SK-N-SH (cell line): ENCODE measurements at regions not wholly inside any gene's neighbourhood (a gene's known extent, or its start where the extent isn't known, plus 50 kb on each side); places are given as distances from the start of the nearest gene placed in this dataset.
A peak's percentile ranks its signal among the peaks of the same experiment; 100 is the strongest.
"Not testable (repeated sequence)": the region's sequence is repeated elsewhere in the genome, so short reads cannot be mapped to it uniquely, and the experiment has no call there.

Source experiments
- CTCF ChIA-PET: fragments of 300-600, 350-600 bp; formaldehyde crosslinking; extraction: SDS; loops from one replicate; lab custom pipeline; 2021; lab: Yijun Ruan, JAX
- POLR2A ChIA-PET: fragments of 350-600 bp; sonication (Branson Sonifier 250); formaldehyde crosslinking; extraction: SDS; loops from one replicate; lab custom pipeline; 2020; ENCODE audit warnings: antibody characterized with exemption, inconsistent platforms; lab: Yijun Ruan, JAX
- DNase-seq: peaks from one replicate; pipeline ENCODE4 v3.0.0; 2012
- H2AFZ ChIP-seq: fragments of 200-600 bp; sonication (generic); 2 replicates; pipeline ENCODE4 v1.8.1; 2016; ENCODE audit warnings: antibody characterized with exemption, mild to moderate bottlenecking, low read depth
- H3F3A ChIP-seq: fragments of 200-600 bp; sonication (generic); replicated peaks from 2 replicates; pipeline ENCODE3; 2016; ENCODE audit warnings: antibody characterized with exemption, mild to moderate bottlenecking; ENCODE audit not compliant: insufficient read depth
- H3K27ac ChIP-seq, 2 experiments: fragments of 200-500 bp in 1 of 2; fragments of 200-600 bp in 1 of 2; sonication (Bioruptor generic) in 1 of 2; sonication (generic), shearing (Covaris generic) in 1 of 2; 2 replicates each; pipeline versions ENCODE4 v1.5.1 to v1.6.1; 2014 to 2016; ENCODE audit warnings: low read depth in 2 of 2, inconsistent platforms in 1 of 2, low read length in 1 of 2, mild to moderate bottlenecking in 1 of 2, mixed read lengths in 1 of 2
- H3K27me3 ChIP-seq: fragments of 200-600 bp; sonication (generic), shearing (Covaris generic); 2 replicates; pipeline ENCODE4 v1.6.1; 2016; ENCODE audit warnings: mixed run types; ENCODE audit not compliant: insufficient read depth
- H3K36me3 ChIP-seq, 2 experiments: fragments of 200-500 bp in 1 of 2; fragments of 200-600 bp in 1 of 2; sonication (Bioruptor generic) in 1 of 2; sonication (generic) in 1 of 2; replicated peaks in 1 of 2; 2 replicates each; pipeline versions ENCODE3 to v1.5.1; 2014 to 2016; ENCODE audit warnings: low read length in 1 of 2, mild to moderate bottlenecking in 1 of 2; ENCODE audit not compliant: insufficient read depth in 2 of 2, control insufficient read depth in 1 of 2
- H3K4me1 ChIP-seq, 2 experiments: fragments of 200-500 bp in 1 of 2; fragments of 200-600 bp in 1 of 2; sonication (Bioruptor generic) in 1 of 2; sonication (generic), shearing (Covaris generic) in 1 of 2; 2 replicates each; pipeline versions ENCODE4 v1.5.1 to v1.6.1; 2014 to 2016; ENCODE audit warnings: low read depth in 1 of 2, low read length in 1 of 2, mixed run types in 1 of 2; ENCODE audit not compliant: insufficient read depth in 2 of 2, control insufficient read depth in 1 of 2
- H3K4me2 ChIP-seq: fragments of 200-600 bp; sonication (generic), shearing (Covaris generic); 2 replicates; pipeline ENCODE4 v1.6.1; 2017; ENCODE audit warnings: mixed run types
- H3K4me3 ChIP-seq, 2 experiments: fragments of 200-500 bp in 1 of 2; fragments of 200-600 bp in 1 of 2; sonication (Bioruptor generic) in 1 of 2; sonication (generic), shearing (Covaris generic) in 1 of 2; 2 replicates each; pipeline versions ENCODE4 v1.5.1 to v1.8.1; 2014 to 2016; ENCODE audit warnings: low read depth in 2 of 2, inconsistent platforms in 1 of 2, low read length in 1 of 2, mild to moderate bottlenecking in 1 of 2, mixed read lengths in 1 of 2, moderate library complexity in 1 of 2
- H3K79me2 ChIP-seq: fragments of 200-600 bp; sonication (generic); 2 replicates; pipeline ENCODE4 v1.8.1; 2017; ENCODE audit warnings: mild to moderate bottlenecking; ENCODE audit not compliant: insufficient read depth
- H3K9ac ChIP-seq: fragments of 200-600 bp; sonication (generic); 2 replicates; pipeline ENCODE4 v1.6.1; 2017; ENCODE audit warnings: mixed run types
- H3K9me2 ChIP-seq: fragments of 200-600 bp; sonication (generic); 2 replicates; pipeline ENCODE4 v1.6.1; 2017; ENCODE audit warnings: mixed run types
- H3K9me3 ChIP-seq: fragments of 200-600 bp; sonication (generic); 2 replicates; pipeline ENCODE4 v1.6.1; 2017; ENCODE audit warnings: mixed run types, mild to moderate bottlenecking, moderate library complexity
- H4K20me1 ChIP-seq: fragments of 200-600 bp; sonication (generic); 2 replicates; pipeline ENCODE4 v1.6.1; 2017; ENCODE audit warnings: mild to moderate bottlenecking, mixed run types; ENCODE audit not compliant: insufficient read depth
- EZH2phosphoT487 ChIP-seq: fragments of 200-600 bp; sonication (generic); IDR thresholded peaks from 2 replicates; pipeline ENCODE4 v1.6.1; 2017; ENCODE audit warnings: low read depth, mixed run types, mild to moderate bottlenecking, antibody characterized with exemption, moderate library complexity, borderline replicate concordance
- GABPA ChIP-seq: IDR thresholded peaks from 2 replicates; pipeline ENCODE4 v1.4.0; 2012; ENCODE audit warnings: low read depth, mild to moderate bottlenecking
- GATA2 ChIP-seq: sonication (generic); formaldehyde crosslinking; IDR thresholded peaks from 2 replicates; pipeline ENCODE4 v1.5.0; 2020; ENCODE audit warnings: mild to moderate bottlenecking, missing genetic modification reagents
- MEF2A ChIP-seq: IDR thresholded peaks from 2 replicates; pipeline ENCODE4 v1.4.0; 2012; ENCODE audit warnings: low read depth, borderline replicate concordance
- NRF1 ChIP-seq: IDR thresholded peaks from 2 replicates; pipeline ENCODE4 v1.6.1; 2012; ENCODE audit warnings: low read depth, mild to moderate bottlenecking, low read length
- POLR2AphosphoS5 ChIP-seq: IDR thresholded peaks from 2 replicates; pipeline ENCODE4 v1.6.1; 2012; ENCODE audit warnings: low read depth, low read length
- RCOR1 ChIP-seq: fragments of 150-350 bp; IDR thresholded peaks from 2 replicates; pipeline ENCODE4 v1.6.1; 2017; ENCODE audit warnings: antibody characterized with exemption, low read length
- SIN3A ChIP-seq: IDR thresholded peaks from 2 replicates; pipeline ENCODE4 v1.6.1; 2012; ENCODE audit warnings: low read depth, mild to moderate bottlenecking, low read length, moderate library complexity, borderline replicate concordance
- SMC3 ChIP-seq: IDR thresholded peaks from 2 replicates; pipeline ENCODE4 v1.6.1; 2012; ENCODE audit warnings: low read depth, low read length, improper control_type of control experiment
- TAF1 ChIP-seq: IDR thresholded peaks from 2 replicates; pipeline ENCODE4 v1.6.1; 2012; ENCODE audit warnings: low read depth, mild to moderate bottlenecking, low read length, moderate library complexity, borderline replicate concordance
- TCF12 ChIP-seq: IDR thresholded peaks from 2 replicates; pipeline ENCODE4 v1.4.0; 2012
- TEAD4 ChIP-seq: IDR thresholded peaks from 2 replicates; pipeline ENCODE4 v1.4.0; 2012; ENCODE audit warnings: mild to moderate bottlenecking, borderline replicate concordance; ENCODE audit not compliant: insufficient read depth
- USF2 ChIP-seq: fragments of 150-350 bp; IDR thresholded peaks from 2 replicates; pipeline ENCODE4 v1.6.1; 2017; ENCODE audit warnings: antibody characterized with exemption, low read length, low read depth, borderline replicate concordance
- WGBS: methylation state at CpG from one replicate; pipeline ENCODE4 v1.1.6; 2017; ENCODE audit warnings: low lambda C conversion rate; 5-methylcytosine and 5-hydroxymethylcytosine counted together
- TF ChIP-seq, protein P1 (sequence below): IDR thresholded peaks from 2 replicates; pipeline ENCODE4; 2012
- TF ChIP-seq, protein P2 (sequence below): IDR thresholded peaks from 2 replicates; pipeline ENCODE4 v1.4.0; 2012; ENCODE audit warnings: low read depth, borderline replicate concordance

DNA sequence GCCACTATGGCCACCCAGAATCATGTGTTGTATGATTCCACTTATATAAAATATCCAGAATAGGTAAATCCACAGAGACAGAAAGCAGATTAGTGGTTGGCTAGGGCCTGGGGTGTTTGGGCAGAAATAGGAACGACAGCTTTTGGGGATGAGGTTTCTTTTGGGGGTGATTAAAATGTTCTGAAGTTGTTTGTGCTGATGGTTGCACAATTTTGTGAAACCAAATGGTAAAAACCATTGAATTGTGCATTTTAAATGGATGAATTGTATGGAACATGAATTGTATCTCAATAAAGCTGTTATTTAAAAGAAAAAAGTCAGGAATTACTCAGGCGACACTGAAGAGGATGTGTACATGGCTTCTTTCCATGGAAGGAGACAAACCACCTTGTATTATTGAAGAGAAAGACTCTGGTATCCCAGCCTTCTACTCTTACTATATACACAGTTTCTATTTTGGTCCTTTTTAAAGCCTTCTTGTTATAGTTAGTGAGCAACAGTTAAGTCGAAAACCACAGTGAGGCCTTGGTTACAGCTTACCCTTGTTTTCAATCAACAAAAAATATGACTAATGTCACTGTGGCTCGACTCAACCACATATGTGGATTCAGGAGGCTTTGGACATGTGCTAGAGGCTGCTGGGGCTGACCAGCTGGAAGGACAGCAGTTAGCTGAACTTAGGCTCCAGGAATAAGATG is 57.1 kb upstream of the KMT2E start:
- H3F3A ChIP-seq: peaks cover 6% of the 10 kb centered on the region
- H4K20me1 ChIP-seq: no peaks in the 10 kb centered on the region
- peaks cover 0 to 7% of the 10 kb centered on the region in 2 experiments; a peak in 1 of 4 replicates for H3K4me1 ChIP-seq
- H3K9me3 ChIP-seq: no peaks in the 10 kb centered on the region
- no peaks in the 10 kb centered on the region for H3K9me2 ChIP-seq
- CTCF ChIA-PET: interaction anchor here (0.7 to 2.7 kb wide), 5 partner anchors 23 to 64 kb away, joined by 3 to 7 read pairs (median 4); no protein-coding TSS in a partner anchor
- H3K4me2 ChIP-seq: no peak overlapping the region
- no peaks in the 10 kb centered on the region for H3K79me2 ChIP-seq
- DNase-seq: no peak
- no peak overlapping the region for H2AFZ ChIP-seq
- peak overlapping the region; percentile 9; the same call in 1 of the 2 replicates for H3K9ac ChIP-seq
- TF ChIP-seq TCF12: peak; percentile 72
- TF ChIP-seq GATA2 (CRISPR knock-in tag): no peak
- TF ChIP-seq SMC3: no peak
- no peak for TF ChIP-seq TEAD4
- TF ChIP-seq, protein P1, sequence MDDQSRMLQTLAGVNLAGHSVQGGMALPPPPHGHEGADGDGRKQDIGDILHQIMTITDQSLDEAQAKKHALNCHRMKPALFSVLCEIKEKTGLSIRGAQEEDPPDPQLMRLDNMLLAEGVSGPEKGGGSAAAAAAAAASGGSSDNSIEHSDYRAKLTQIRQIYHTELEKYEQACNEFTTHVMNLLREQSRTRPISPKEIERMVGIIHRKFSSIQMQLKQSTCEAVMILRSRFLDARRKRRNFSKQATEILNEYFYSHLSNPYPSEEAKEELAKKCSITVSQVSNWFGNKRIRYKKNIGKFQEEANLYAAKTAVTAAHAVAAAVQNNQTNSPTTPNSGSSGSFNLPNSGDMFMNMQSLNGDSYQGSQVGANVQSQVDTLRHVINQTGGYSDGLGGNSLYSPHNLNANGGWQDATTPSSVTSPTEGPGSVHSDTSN: peak; percentile 47
- TF ChIP-seq USF2: no peak
- TF ChIP-seq, protein P2, sequence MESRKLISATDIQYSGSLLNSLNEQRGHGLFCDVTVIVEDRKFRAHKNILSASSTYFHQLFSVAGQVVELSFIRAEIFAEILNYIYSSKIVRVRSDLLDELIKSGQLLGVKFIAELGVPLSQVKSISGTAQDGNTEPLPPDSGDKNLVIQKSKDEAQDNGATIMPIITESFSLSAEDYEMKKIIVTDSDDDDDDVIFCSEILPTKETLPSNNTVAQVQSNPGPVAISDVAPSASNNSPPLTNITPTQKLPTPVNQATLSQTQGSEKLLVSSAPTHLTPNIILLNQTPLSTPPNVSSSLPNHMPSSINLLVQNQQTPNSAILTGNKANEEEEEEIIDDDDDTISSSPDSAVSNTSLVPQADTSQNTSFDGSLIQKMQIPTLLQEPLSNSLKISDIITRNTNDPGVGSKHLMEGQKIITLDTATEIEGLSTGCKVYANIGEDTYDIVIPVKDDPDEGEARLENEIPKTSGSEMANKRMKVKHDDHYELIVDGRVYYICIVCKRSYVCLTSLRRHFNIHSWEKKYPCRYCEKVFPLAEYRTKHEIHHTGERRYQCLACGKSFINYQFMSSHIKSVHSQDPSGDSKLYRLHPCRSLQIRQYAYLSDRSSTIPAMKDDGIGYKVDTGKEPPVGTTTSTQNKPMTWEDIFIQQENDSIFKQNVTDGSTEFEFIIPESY: no peak
- TF ChIP-seq MEF2A: peak; percentile 47; the same call in 1 of the 2 replicates
- TF ChIP-seq, all 33 proteins: peak for 3
- H3K27me3 ChIP-seq: no peaks in the 10 kb centered on the region
- H3K27ac ChIP-seq: peak overlapping the region in 1 of 2 experiments; percentile 73; a peak in 2 of 4 replicates
- no peaks in the 10 kb centered on the region for H3K36me3 ChIP-seq
- POLR2A ChIA-PET: no interaction called here
- WGBS: 63% methylated on average over 4 of the region's 4 CpGs
- no peak overlapping the region for H3K4me3 ChIP-seq

DNA sequence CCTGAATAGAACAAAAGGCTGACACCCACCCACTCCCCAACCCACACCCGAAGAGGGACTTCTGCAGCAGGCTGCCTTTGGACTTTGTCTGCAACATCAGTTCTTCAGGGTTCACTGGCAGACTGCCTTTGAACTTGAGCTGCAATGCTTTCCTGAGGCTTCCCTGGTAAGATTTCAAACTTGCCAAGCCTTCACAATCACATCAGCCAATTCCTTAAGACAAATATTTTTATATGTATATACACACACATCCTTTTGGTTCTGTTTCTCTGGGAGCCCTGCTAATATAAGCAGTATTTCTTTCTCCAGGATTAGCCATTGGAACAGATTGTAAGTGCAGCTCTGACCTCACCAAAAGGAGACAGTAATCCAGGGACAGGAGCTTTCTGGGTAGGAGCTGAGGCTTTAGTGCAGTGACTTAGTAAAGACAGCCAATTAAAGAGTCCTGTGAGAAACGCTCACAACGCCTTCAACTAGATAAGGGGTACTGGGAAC is 55.6 kb upstream of the KMT2E start:
- Histone ChIP-seq H3K9me2 (no peaks in the 10 kb centered on the region), H3K36me3 (no peaks in the 10 kb centered on the region), H3K27ac (no peak overlapping the region)
- TF ChIP-seq GABPA (no peak), GATA2 (CRISPR knock-in tag) (no peak), SIN3A (no peak), RCOR1 (no peak), TAF1 (no peak), NRF1 (no peak), POLR2AphosphoS5 (no peak), EZH2phosphoT487 (no peak), USF2 (no peak)
- TF ChIP-seq, all 33 proteins: peak for 0
- H3K4me2 ChIP-seq: no peak overlapping the region
- WGBS: 92% methylated on average over 3 of the region's 3 CpGs
- peaks cover 6% of the 10 kb centered on the region for H3F3A ChIP-seq
- no peaks in the 10 kb centered on the region for H3K79me2 ChIP-seq
- no peaks in the 10 kb centered on the region for H3K27me3 ChIP-seq
- DNase-seq: no peak
- no peak overlapping the region for H2AFZ ChIP-seq
- H3K9ac ChIP-seq: no peak overlapping the region
- H3K9me3 ChIP-seq: no peaks in the 10 kb centered on the region
- ChIA-PET CTCF (interaction anchor here (2.7 kb wide), 1 partner anchor 21 kb away, joined by 5 read pairs; no protein-coding TSS in a partner anchor), POLR2A (no interaction called here)
- H3K4me1 ChIP-seq: peaks cover 0 to 7% of the 10 kb centered on the region in 2 experiments; a peak in 1 of 4 replicates
- H4K20me1 ChIP-seq: no peaks in the 10 kb centered on the region
- H3K4me3 ChIP-seq: no peak overlapping the region

- DNase-seq, H3K79me2 ChIP-seq, H3K27me3 ChIP-seq, H3K36me3 ChIP-seq, H3K9ac ChIP-seq, CTCF ChIA-PET, H3K4me3 ChIP-seq, H3K9me3 ChIP-seq, H3K4me2 ChIP-seq, H3F3A ChIP-seq, H3K9me2 ChIP-seq, H3K27ac ChIP-seq, H4K20me1 ChIP-seq, H3K4me1 ChIP-seq, H2AFZ ChIP-seq, POLR2A ChIA-PET: not testable (repeated sequence)
- 60% methylated on average over 2 of the region's 2 CpGs for whole genome bisulfite sequencing
Observed at GRCh38 chr7:104959483-104959882, 54.5 kb upstream of the KMT2E start.
